GM21423 (cell line): ENCODE measurements at regions not wholly inside any gene's neighbourhood (a gene's known extent, or its start where the extent isn't known, plus 50 kb on each side); places are given as distances from the start of the nearest gene placed in this dataset.

ENCODE experiments used
- ATAC-seq: cut with Tn5 transposase; IDR thresholded peaks from one replicate; pipeline ENCODE4 v1.9.1; 2021; ENCODE audit warnings: mild to moderate bottlenecking, moderate library complexity; ENCODE audit not compliant: unreplicated experiment

- ATAC-seq: no peak
These were observed 89.3 kb downstream of the MACIR start for GRCh38 chr5:103347716-103348423.

GRCh38 chr5:103346162-103346748 lies 87.7 kb downstream of the MACIR start:
- ATAC-seq: no peak

- ATAC-seq: peak; percentile 57
These were observed 86.9 kb downstream of the MACIR start for GRCh38 chr5:103345461-103345860.

- ATAC-seq: peak; percentile 96
These were observed 82.3 kb downstream of the MACIR start for GRCh38 chr5:103340717-103341388.

- ATAC-seq: no peak
These were observed 81.6 kb downstream of the MACIR start for GRCh38 chr5:103340132-103340531.

GRCh38 chr5:103336941-103337340 lies 78.4 kb downstream of the MACIR start:
- no peak for ATAC-seq

GRCh38 chr5:103333376-103333775 lies 74.8 kb downstream of the MACIR start:
- ATAC-seq: no peak

- no peak for ATAC-seq
These were observed 72.3 kb downstream of the MACIR start for GRCh38 chr5:103330875-103331274.
